GM23338 (cell line): ENCODE measurements at regions not wholly inside any gene's neighbourhood (a gene's known extent, or its start where the extent isn't known, plus 50 kb on each side); places are given as distances from the start of the nearest gene placed in this dataset.

ENCODE experiments used
- EZH2 ChIP-seq: fragments of 200-600 bp; sonication (generic); IDR thresholded peaks from one replicate; pipeline ENCODE4 v1.8.0; 2017; ENCODE audit warnings: antibody characterized with exemption, mild to moderate bottlenecking, low read depth; ENCODE audit not compliant: unreplicated experiment
- EZH2phosphoT487 ChIP-seq: fragments of 200-600 bp; sonication (generic); IDR thresholded peaks from one replicate; pipeline ENCODE4 v1.8.1; 2018; ENCODE audit warnings: antibody characterized with exemption; ENCODE audit not compliant: unreplicated experiment

- TF ChIP-seq EZH2 (no peak), EZH2phosphoT487 (no peak)
These were observed 155.0 kb upstream of the NCAM1 start for GRCh38 chr11:112806256-112806655.
